CD4-positive, alpha-beta memory T cell (primary cell): ENCODE measurements at regions not wholly inside any gene's neighbourhood (a gene's known extent, or its start where the extent isn't known, plus 50 kb on each side); places are given as distances from the start of the nearest gene placed in this dataset.

Source experiments
- CTCF ChIA-PET: fragments of 350-600 bp; sonication (Branson Sonifier 250); formaldehyde crosslinking; loops from one replicate; lab custom pipeline; 2021; ENCODE audit warnings: inconsistent platforms; ENCODE audit not compliant: partially characterized antibody; lab: Charles Lee
- POLR2A ChIA-PET: fragments of 350-600 bp; sonication (Branson Sonifier 250); formaldehyde crosslinking; loops from one replicate; lab custom pipeline; 2021; ENCODE audit not compliant: partially characterized antibody; lab: Charles Lee
- DNase-seq, 5 donors: peaks; one replicate each; pipeline versions ENCODE4 v3.0.0 to v3.0.0-alpha.2; 2020 to 2022; ENCODE audit warnings: mixed read lengths in 1 of 5
- H3K27ac ChIP-seq: one replicate; pipeline ENCODE4 v1.7.0; 2013; ENCODE audit warnings: low read depth, low read length
- H3K27me3 ChIP-seq: 2 replicates; pipeline ENCODE4 v1.7.0; 2013; ENCODE audit warnings: mild to moderate bottlenecking, low read length, moderate library complexity; ENCODE audit not compliant: insufficient read depth
- H3K36me3 ChIP-seq: 2 replicates; pipeline ENCODE4 v1.7.0; 2013; ENCODE audit warnings: mild to moderate bottlenecking, low read length, moderate library complexity; ENCODE audit not compliant: insufficient read depth
- H3K4me1 ChIP-seq: 2 replicates; pipeline ENCODE4 v1.7.0; 2013; ENCODE audit warnings: mild to moderate bottlenecking, low read length, moderate library complexity; ENCODE audit not compliant: insufficient read depth
- H3K4me3 ChIP-seq, 2 donors: one replicate each; pipeline ENCODE4 v1.7.0; 2013; ENCODE audit warnings: low read length in 2 of 2, mild to moderate bottlenecking in 1 of 2
- H3K9me3 ChIP-seq, 2 donors: one replicate each; pipeline ENCODE4 v1.7.0; 2013; ENCODE audit warnings: low read length in 2 of 2, control low read depth in 1 of 2; ENCODE audit not compliant: control insufficient read depth in 1 of 2
- H3K27ac Mint-ChIP-seq, 7 donors: one replicate each; pipeline ENCODE4 v1.8.0; 2020 to 2021; ENCODE audit warnings: mixed read lengths in 7 of 7, mild to moderate bottlenecking in 6 of 7, inconsistent platforms in 3 of 7, moderate library complexity in 3 of 7
- H3K27me3 Mint-ChIP-seq, 2 donors: one replicate each; pipeline ENCODE4 v1.8.0; 2020 to 2021; ENCODE audit warnings: mixed read lengths in 2 of 2
- H3K36me3 Mint-ChIP-seq, 2 donors: one replicate each; pipeline ENCODE4 v1.8.0; 2020 to 2021; ENCODE audit warnings: mixed read lengths in 2 of 2, inconsistent platforms in 1 of 2, mild to moderate bottlenecking in 1 of 2
- H3K4me1 Mint-ChIP-seq, 4 donors: one replicate each; pipeline ENCODE4 v1.8.0; 2020 to 2021; ENCODE audit warnings: mixed read lengths in 4 of 4, mild to moderate bottlenecking in 1 of 4
- H3K4me3 Mint-ChIP-seq, 8 donors: one replicate each; pipeline ENCODE4 v1.8.0; 2020 to 2021; ENCODE audit warnings: mixed read lengths in 8 of 8, mild to moderate bottlenecking in 7 of 8, moderate library complexity in 6 of 8, inconsistent platforms in 3 of 8
- H3K9me3 Mint-ChIP-seq, 8 donors: one replicate each; pipeline ENCODE4 v1.8.0; 2020 to 2021; ENCODE audit warnings: mixed read lengths in 8 of 8, mild to moderate bottlenecking in 5 of 8, inconsistent platforms in 3 of 8, moderate library complexity in 1 of 8
- intact Hi-C: fragments of 100-400 bp; cut with micrococcal nuclease; formaldehyde crosslinking; loops from one replicate; pipeline ENCODE4 v1.15.1; 2023

DNA sequence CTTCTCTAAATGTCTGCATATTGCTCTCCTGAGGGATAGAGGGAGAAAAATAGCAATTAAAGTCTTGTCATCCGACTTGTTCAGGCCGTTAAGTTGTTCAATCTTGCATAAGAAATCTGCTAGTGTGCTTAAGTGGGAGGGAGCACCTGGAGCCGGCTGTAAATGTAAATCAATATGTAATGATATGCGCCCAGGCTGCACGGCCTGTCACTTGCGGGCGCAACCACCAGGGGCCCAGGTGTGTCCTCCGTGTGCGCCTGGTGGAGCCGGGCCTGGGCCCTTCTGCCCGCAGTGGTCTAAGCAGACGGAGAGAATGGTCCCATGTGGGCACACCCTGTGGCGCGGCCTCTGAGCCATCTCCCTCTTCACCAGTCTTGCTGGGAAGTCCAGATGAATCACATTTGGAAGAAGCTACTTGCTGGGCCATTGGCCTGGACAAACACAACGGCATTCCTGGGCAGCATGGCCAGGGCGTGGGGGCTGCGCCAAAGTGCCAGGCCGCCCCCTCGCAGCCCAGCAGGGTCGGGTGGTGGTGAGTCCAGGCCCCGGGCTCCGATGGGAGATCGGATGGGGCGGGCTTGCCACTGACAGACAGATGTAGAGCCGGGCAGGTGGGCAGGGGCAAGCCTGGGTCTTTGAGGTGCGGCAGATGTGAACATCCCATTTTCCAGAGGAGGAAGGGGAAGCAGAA, 193.3 kb upstream of the C14orf180 start:
- Mint-ChIP-seq H3K36me3 (no peaks in the 10 kb centered on the region), H3K4me3 (no peak overlapping the region), H3K4me1 (peaks cover 16 to 45% (median 34%) of the 10 kb centered on the region in 4 donors), H3K27me3 (no peaks in the 10 kb centered on the region), H3K9me3 (peaks cover 1 to 6% (median 3%) of the 10 kb centered on the region in 8 donors), H3K27ac (peak overlapping the region; percentile 22 to 70 (median 64))
- H3K27me3 ChIP-seq, result no peaks in the 10 kb centered on the region
- no peak overlapping the region for H3K4me3 ChIP-seq
- CTCF ChIA-PET, result interaction anchor here (1.4 kb wide), 1 partner anchor 12 kb away, joined by 3 read pairs; no protein-coding TSS in a partner anchor
- no peak for DNase-seq
- POLR2A ChIA-PET, result no interaction called here
- H3K4me1 ChIP-seq, result peaks cover 28% of the 10 kb centered on the region
- peaks cover 0 to 2% of the 10 kb centered on the region in 2 donors for H3K9me3 ChIP-seq
- H3K36me3 ChIP-seq, result no peaks in the 10 kb centered on the region
- no peak overlapping the region for H3K27ac ChIP-seq
- intact Hi-C loops, result no loop called here

- no peak overlapping the region for H3K27ac ChIP-seq
- no peak overlapping the region for H3K4me3 ChIP-seq
- Mint-ChIP-seq H3K36me3 (no peaks in the 10 kb centered on the region), H3K9me3 (peaks cover 0 to 3% (median 0%) of the 10 kb centered on the region in 8 donors), H3K4me3 (no peak overlapping the region), H3K27ac (peak overlapping the region; percentile 32 to 72 (median 61)), H3K4me1 (peaks cover 22 to 56% (median 44%) of the 10 kb centered on the region in 4 donors), H3K27me3 (no peaks in the 10 kb centered on the region)
- POLR2A ChIA-PET, result no interaction called here
- DNase-seq, result no peak
- H3K9me3 ChIP-seq, result no peaks in the 10 kb centered on the region
- CTCF ChIA-PET, result interaction anchor here (1.4 kb wide), 1 partner anchor 11 kb away, joined by 3 read pairs; no protein-coding TSS in a partner anchor
- H3K36me3 ChIP-seq, result no peaks in the 10 kb centered on the region
- peaks cover 38% of the 10 kb centered on the region for H3K4me1 ChIP-seq
- H3K27me3 ChIP-seq, result no peaks in the 10 kb centered on the region
- intact Hi-C loops, result no loop called here
Observed at GRCh38 chr14:104387022-104388010, 192.2 kb upstream of the C14orf180 start.

DNA sequence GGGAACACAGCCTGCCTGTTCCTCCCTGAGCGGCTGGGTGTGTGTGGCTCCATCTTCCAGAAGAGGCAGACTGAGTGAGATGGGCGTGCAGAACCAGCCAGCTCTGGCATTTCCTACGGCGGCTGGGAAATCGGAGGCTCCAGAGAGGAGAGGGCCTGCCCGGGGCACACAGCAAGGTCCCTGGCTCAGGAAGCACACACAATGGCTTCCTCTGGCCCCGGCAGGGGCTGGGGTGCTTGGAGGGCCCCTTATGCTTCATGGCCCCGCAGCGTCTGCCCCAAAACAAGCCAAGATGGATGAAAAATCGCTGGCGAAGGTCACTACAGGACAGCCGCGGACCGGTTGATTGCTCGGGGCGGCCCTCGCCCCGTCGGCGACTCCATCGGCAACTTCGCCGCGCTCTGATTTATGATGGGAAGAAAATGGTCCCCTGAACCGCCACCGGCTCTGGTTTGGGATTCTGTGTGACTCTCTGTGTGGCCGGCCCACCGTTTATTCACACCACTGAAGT, 191.5 kb upstream of the C14orf180 start:
- intact Hi-C loops, result no loop called here
- Histone ChIP-seq H3K27me3 (no peaks in the 10 kb centered on the region), H3K9me3 (no peaks in the 10 kb centered on the region), H3K27ac (no peak overlapping the region), H3K36me3 (no peaks in the 10 kb centered on the region), H3K4me1 (peaks cover 46% of the 10 kb centered on the region), H3K4me3 (no peak overlapping the region)
- CTCF ChIA-PET, result no interaction called here
- DNase-seq, result no peak
- POLR2A ChIA-PET, result no interaction called here
- H3K9me3 Mint-ChIP-seq, result peaks cover 0 to 3% (median 0%) of the 10 kb centered on the region in 8 donors
- no peaks in the 10 kb centered on the region for H3K36me3 Mint-ChIP-seq
- peak overlapping the region in 6 of 7 donors; percentile 29 to 72 (median 58) for H3K27ac Mint-ChIP-seq
- H3K4me3 Mint-ChIP-seq, result peak overlapping the region in 2 of 8 donors; percentile 4 to 37
- H3K27me3 Mint-ChIP-seq, result no peaks in the 10 kb centered on the region
- H3K4me1 Mint-ChIP-seq, result peaks cover 24 to 63% (median 45%) of the 10 kb centered on the region in 4 donors

- ChIA-PET POLR2A (interaction anchor here (0.7 kb wide), 1 partner anchor 13 kb away, joined by 3 read pairs; no protein-coding TSS in a partner anchor), CTCF (no interaction called here)
- DNase-seq, result no peak
- no peaks in the 10 kb centered on the region for H3K36me3 Mint-ChIP-seq
- H3K27me3 ChIP-seq, result no peaks in the 10 kb centered on the region
- H3K4me1 ChIP-seq, result peaks cover 53% of the 10 kb centered on the region
- H3K4me1 Mint-ChIP-seq, result peaks cover 26 to 70% (median 49%) of the 10 kb centered on the region in 4 donors
- no peaks in the 10 kb centered on the region for H3K9me3 ChIP-seq
- no peaks in the 10 kb centered on the region for H3K36me3 ChIP-seq
- no peaks in the 10 kb centered on the region for H3K27me3 Mint-ChIP-seq
- H3K9me3 Mint-ChIP-seq, result peaks cover 0 to 3% (median 0%) of the 10 kb centered on the region in 8 donors
- peak overlapping the region; percentile 79 to 99 (median 86) for H3K27ac Mint-ChIP-seq
- intact Hi-C loops, result no loop called here
- peak overlapping the region in 5 of 8 donors; percentile 10 to 70 (median 43) for H3K4me3 Mint-ChIP-seq
- peak overlapping the region; percentile 57 for H3K27ac ChIP-seq
- H3K4me3 ChIP-seq, result no peak overlapping the region
Observed at GRCh38 chr14:104388541-104389325, 190.8 kb upstream of the C14orf180 start.

DNA sequence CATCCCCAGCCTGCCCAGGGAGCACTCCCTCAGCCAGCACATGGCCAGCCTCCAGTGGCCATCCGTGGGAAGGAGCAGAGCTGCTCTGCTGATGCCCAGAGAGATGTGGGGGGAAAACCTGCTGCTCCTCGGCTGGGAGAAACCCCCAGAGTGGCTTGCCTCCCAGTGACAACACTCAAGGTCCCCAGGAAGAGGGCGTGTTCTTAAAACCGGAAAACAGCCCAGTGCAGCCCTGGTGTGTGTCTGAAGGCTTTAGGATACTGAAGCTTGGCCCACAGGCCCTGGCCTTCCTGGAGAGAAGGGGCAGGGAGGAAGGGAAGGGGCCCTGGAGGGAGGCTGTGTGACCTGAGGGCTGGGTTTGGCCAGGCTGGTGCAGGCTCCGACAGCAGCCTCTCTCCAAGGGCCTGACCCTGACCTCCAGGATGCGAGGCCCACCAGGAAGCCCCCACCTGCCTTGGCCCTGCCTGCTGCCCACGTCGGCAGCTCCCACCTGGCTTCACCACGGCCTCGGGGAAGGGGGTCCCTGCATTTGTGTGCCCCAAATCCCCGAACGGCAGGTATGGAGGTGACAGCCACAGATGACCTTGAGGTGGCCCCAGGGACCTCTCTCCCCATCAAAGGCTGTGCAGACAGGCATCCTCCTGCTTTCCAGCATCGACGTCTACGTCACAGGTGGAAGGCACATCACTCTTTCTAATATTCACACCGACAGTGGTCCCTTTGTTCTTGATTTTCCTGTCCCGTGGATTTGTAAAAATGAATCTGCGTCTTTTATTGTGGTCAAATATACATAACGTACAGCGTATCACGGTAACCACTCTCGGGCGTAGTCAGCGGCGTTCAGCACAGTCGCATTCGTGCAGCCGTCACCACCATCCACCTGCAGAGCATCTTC, 190.0 kb upstream of the C14orf180 start:
- POLR2A ChIA-PET, result interaction anchor here (0.7 to 1.4 kb wide), 3 partner anchors 9 to 12 kb away, joined by 3 to 4 read pairs (median 3); no protein-coding TSS in a partner anchor
- H3K4me1 Mint-ChIP-seq, result peaks cover 27 to 78% (median 54%) of the 10 kb centered on the region in 4 donors
- Histone ChIP-seq H3K27ac (peak overlapping the region; percentile 57), H3K27me3 (no peaks in the 10 kb centered on the region), H3K36me3 (no peaks in the 10 kb centered on the region), H3K9me3 (no peaks in the 10 kb centered on the region), H3K4me1 (peaks cover 61% of the 10 kb centered on the region), H3K4me3 (no peak overlapping the region)
- no peaks in the 10 kb centered on the region for H3K27me3 Mint-ChIP-seq
- H3K27ac Mint-ChIP-seq, result peak overlapping the region; percentile 85 to 99 (median 97)
- CTCF ChIA-PET, result no interaction called here
- peak; percentile 76 to 84 (median 78) for DNase-seq
- intact Hi-C loops, result no loop called here
- H3K36me3 Mint-ChIP-seq, result no peaks in the 10 kb centered on the region
- H3K4me3 Mint-ChIP-seq, result peak overlapping the region; percentile 32 to 87 (median 70)
- H3K9me3 Mint-ChIP-seq, result peaks cover 0 to 5% (median 0%) of the 10 kb centered on the region in 8 donors
